ENCODE measurements at regions not wholly inside any gene's neighbourhood (a gene's known extent, or its start where the extent isn't known, plus 50 kb on each side); places are given as distances from the start of the nearest gene placed in this dataset.

DNA sequence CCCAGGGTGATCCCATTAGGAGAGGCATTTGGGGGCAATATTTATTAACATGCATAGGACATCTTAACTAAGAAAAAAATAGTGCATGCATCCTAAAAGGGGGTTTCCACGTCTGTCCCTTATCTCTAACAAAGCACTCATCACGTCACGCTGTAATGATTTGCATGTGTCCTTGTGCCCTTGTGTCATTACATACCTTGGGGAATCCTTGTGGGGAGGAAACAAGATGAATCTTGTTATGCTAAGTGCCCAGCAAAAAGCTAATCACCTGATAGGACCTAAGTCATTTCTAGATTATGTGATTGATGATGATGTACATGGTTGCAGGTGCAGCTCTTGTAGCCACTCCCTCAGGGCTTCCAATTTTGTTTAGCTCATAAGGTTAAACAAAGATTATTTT is 250.9 kb downstream of the FBXO15 start:
- DNase-seq (peak; percentile 18), ATAC-seq (ENCODE audit: low read depth in 2 of 2) (peak; percentile 80 to 81)
- H3K4me3 Mint-ChIP-seq: no peak overlapping the region
- no peaks in the 10 kb centered on the region for H3K4me1 Mint-ChIP-seq
- no peaks in the 10 kb centered on the region for H3K36me3 Mint-ChIP-seq
- H3K27ac Mint-ChIP-seq: peak overlapping the region in 3 of 6 donors; percentile 8 to 87 (median 51)
- no peaks in the 10 kb centered on the region for H3K9me3 Mint-ChIP-seq
- H3K27me3 Mint-ChIP-seq: peaks cover 0 to 15% (median 5%) of the 10 kb centered on the region in 3 donors

DNA sequence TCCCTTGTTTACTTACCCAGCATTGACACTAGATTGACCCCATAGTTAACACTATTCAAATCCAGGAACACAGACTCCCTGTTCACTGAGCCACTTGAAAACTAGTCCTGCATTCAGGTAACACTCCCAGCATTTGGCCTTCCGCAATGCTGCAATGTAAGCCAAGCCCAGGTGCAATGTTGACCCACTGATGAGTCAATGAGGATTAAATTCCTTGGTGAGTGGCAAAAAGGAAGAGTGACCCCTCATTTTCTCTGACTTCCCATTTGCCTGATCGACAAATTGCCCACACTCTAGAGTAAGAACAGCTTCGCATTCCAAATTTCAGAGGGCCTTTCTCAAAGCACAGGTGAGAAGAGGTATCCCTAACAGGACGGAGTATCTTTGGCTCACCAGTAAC is 251.9 kb downstream of the FBXO15 start:
- Mint-ChIP-seq H3K9me3 (no peaks in the 10 kb centered on the region), H3K27ac (peak overlapping the region in 4 of 6 donors; percentile 8 to 87 (median 36)), H3K4me1 (no peaks in the 10 kb centered on the region), H3K4me3 (no peak overlapping the region), H3K27me3 (peaks cover 1 to 9% (median 4%) of the 10 kb centered on the region in 3 donors), H3K36me3 (no peaks in the 10 kb centered on the region)
- no peak for DNase-seq
- ATAC-seq (ENCODE audit: low read depth in 2 of 2): no peak

DNA sequence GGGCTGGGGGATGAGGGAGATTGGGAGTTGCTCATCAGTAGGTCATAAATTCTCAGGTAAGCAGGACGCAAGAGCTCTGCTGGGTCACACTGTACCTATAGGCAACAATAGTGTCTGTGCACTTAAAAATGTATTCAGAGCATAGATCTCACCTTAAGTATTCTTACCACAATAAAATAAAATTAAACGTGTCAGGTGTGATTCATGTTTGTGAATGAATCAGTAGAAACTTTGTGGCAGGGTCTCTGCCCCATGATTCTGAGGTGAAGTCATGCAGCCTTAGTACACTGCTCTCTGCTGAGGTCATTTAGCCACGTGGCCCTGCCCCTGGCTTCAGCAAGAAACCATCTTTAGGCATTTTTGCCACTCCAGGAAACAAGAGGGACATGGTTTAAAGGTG is 253.8 kb downstream of the FBXO15 start:
- Mint-ChIP-seq H3K27ac (peak overlapping the region in 3 of 6 donors; percentile 8 to 18 (median 8)), H3K36me3 (no peaks in the 10 kb centered on the region), H3K9me3 (no peaks in the 10 kb centered on the region), H3K27me3 (peaks cover 0 to 6% (median 5%) of the 10 kb centered on the region in 3 donors), H3K4me1 (no peaks in the 10 kb centered on the region), H3K4me3 (no peak overlapping the region)
- ATAC-seq (ENCODE audit: low read depth in 2 of 2) (no peak), DNase-seq (no peak)

DNA sequence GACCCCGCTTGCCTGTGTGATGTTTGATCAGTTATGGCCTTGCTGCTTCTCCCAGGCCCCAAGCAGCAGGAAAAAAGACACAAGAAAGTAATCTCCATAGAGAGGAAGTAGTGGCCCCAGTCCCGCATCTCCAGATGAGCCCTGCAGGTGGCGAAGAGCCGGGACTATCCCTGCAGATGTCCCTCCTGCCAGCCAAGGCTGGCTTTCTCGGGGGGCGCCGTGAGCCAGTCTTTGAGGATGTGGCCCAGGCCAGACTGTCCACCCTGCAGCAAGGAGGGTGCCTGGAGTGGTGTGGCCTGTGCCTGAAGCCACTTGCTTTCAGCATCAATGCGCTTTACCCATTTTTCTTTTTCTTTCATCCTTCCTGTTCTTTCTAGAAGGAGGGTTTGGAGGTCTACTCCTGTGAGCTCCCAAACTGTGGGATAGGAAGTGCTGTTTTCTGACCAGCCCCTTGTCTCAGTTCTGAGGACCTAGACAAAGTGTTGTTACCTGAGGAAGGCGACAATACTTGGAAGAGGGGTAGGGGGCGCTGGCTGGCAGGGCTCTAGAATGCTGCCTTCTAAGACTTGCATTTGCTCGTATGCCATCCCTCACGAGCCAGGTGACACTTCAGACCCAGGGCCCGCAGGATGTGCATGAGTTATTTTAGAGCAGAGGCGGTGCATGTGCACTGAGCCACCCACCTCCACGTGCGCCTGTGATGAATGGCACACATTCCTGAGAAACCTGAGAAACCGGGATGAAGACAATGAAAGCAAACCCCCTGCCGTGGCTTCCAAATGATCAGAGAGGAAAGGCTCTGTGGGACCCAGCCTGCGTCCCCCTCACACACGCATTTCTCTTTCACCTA is 255.8 kb downstream of the FBXO15 start:
- no peaks in the 10 kb centered on the region for H3K36me3 Mint-ChIP-seq
- no peak overlapping the region for H3K27ac Mint-ChIP-seq
- H3K4me3 Mint-ChIP-seq: no peak overlapping the region
- peaks cover 0 to 6% (median 0%) of the 10 kb centered on the region in 3 donors for H3K27me3 Mint-ChIP-seq
- no peaks in the 10 kb centered on the region for H3K9me3 Mint-ChIP-seq
- H3K4me1 Mint-ChIP-seq: no peaks in the 10 kb centered on the region
- DNase-seq (no peak), ATAC-seq (ENCODE audit: low read depth in 2 of 2) (no peak)

DNA sequence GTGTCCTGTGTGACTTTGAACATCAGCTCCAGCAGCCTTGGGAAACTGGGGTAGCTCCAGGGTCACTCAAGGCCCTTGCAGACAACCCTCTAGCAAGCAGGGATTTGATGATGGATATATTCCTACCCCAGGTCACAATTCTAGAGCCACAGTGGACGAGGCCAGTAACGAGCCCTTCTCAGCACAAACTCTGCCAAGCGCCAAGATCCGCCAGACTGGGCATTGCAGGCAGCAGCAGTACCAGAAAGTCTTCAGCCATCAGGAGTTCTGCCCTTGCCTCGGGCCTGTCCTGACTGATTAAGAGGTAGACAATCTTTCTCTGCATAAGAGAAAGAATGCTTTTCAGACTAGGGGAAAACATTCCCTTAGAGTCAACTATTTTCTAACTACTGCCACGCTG is 259.1 kb downstream of the FBXO15 start:
- peaks cover 0 to 6% (median 0%) of the 10 kb centered on the region in 3 donors for H3K27me3 Mint-ChIP-seq
- no peak overlapping the region for H3K27ac Mint-ChIP-seq
- H3K4me3 Mint-ChIP-seq: no peak overlapping the region
- H3K4me1 Mint-ChIP-seq: no peaks in the 10 kb centered on the region
- ATAC-seq (ENCODE audit: low read depth in 2 of 2) (no peak), DNase-seq (no peak)
- H3K9me3 Mint-ChIP-seq: no peaks in the 10 kb centered on the region
- no peaks in the 10 kb centered on the region for H3K36me3 Mint-ChIP-seq

DNA sequence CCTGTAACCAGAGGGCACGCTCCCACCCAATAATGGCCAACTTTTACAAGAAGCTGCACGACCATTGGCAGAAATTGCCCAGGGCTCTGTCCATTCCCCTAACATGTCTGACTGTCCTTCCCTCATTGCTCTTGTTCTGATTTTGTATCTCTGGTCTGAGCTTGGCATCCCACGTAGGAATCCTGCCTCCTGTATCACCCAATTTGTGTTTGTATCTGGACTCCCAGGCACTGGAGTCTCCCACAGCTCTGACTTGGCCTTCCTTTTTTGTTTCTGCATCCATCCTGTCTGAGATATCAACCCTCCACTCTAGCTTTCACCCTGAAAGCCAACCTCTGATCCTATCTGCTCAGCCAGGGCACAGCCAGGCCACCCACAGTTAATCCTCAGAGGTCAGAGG is 259.8 kb downstream of the FBXO15 start:
- Mint-ChIP-seq H3K36me3 (no peaks in the 10 kb centered on the region), H3K27me3 (peaks cover 0 to 6% (median 0%) of the 10 kb centered on the region in 3 donors), H3K4me3 (no peak overlapping the region), H3K27ac (no peak overlapping the region), H3K4me1 (no peaks in the 10 kb centered on the region), H3K9me3 (no peaks in the 10 kb centered on the region)
- DNase-seq: no peak
- no peak for ATAC-seq (ENCODE audit: low read depth in 2 of 2)

DNA sequence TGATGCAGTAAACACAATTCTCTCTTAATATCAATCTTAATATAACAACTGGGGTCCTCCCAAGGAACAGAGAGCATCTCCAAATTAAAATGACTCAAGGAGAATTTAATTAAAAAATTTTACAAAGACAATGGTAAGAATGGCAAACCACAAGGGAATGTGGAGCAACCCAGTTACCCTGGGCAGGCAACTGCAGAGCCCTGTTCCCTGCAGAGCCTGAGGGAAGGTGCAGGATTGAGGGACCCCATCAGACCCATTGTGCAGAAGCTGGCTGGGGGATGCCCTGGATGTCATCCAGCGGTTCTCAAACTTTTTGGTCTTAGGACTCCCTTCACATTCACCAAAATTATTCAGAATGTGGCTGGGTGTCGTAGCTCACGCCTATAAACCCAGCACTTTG is 262.8 kb downstream of the FBXO15 start:
- Mint-ChIP-seq H3K27ac (no peak overlapping the region), H3K27me3 (no peaks in the 10 kb centered on the region), H3K4me3 (no peak overlapping the region), H3K9me3 (peaks cover 0 to 5% (median 0%) of the 10 kb centered on the region in 7 donors), H3K4me1 (no peaks in the 10 kb centered on the region), H3K36me3 (no peaks in the 10 kb centered on the region)
- ATAC-seq (ENCODE audit: low read depth in 2 of 2): no peak
- no peak for DNase-seq

DNA sequence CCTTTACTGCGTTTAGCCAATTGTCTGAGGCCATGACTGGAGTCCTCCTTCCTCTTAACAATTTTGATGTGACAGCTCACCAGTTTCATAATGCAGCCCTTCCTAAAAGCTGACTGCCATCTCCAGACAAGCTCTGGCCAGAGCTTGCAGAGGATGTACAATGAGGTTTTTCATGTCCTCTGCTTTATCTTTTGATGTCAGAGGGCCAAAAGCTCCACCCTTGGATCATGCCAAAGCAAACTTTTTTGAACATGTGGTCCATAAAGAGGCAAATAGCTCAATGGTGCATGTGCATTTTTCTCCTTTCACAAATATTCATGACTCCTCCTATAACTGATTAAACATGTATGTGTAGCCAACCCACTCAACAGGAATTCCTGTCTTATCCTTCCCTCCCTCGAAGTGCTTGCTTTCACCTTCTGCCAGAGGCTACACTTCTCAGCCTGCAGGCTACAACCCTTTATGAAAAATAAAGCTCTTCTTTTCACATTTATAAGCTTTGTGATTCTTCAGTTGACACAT is 266.2 kb downstream of the FBXO15 start:
- no peak for DNase-seq
- H3K4me3 Mint-ChIP-seq: no peak overlapping the region
- H3K36me3 Mint-ChIP-seq: no peaks in the 10 kb centered on the region
- H3K27ac Mint-ChIP-seq: no peak overlapping the region
- H3K9me3 Mint-ChIP-seq: peaks cover 0 to 5% (median 0%) of the 10 kb centered on the region in 7 donors
- no peaks in the 10 kb centered on the region for H3K27me3 Mint-ChIP-seq
- no peaks in the 10 kb centered on the region for H3K4me1 Mint-ChIP-seq
- no peak for ATAC-seq (ENCODE audit: low read depth in 2 of 2)

DNA sequence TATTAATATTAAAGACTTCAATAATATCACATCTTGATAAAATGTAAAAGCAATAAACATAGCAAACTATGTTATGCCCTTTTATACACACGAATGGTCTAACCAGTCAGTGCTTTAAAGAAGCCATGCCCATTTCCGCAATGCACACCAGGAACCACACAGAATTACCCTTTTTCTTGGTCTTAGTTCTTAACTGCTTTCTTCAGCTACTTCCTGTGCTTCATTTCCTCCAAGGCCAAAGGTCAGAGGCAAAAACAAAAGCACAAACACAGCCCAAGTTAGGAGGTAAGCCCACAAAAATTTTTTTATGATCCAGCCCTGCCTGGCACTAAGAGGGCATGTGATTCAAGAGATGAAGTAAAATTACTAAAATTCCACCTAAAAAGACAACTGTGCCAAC is 267.2 kb downstream of the FBXO15 start:
- no peaks in the 10 kb centered on the region for H3K36me3 Mint-ChIP-seq
- H3K27ac Mint-ChIP-seq: no peak overlapping the region
- H3K4me1 Mint-ChIP-seq: no peaks in the 10 kb centered on the region
- no peaks in the 10 kb centered on the region for H3K27me3 Mint-ChIP-seq
- peaks cover 0 to 5% (median 0%) of the 10 kb centered on the region in 7 donors for H3K9me3 Mint-ChIP-seq
- ATAC-seq (ENCODE audit: low read depth in 2 of 2) (no peak), DNase-seq (no peak)
- H3K4me3 Mint-ChIP-seq: no peak overlapping the region

DNA sequence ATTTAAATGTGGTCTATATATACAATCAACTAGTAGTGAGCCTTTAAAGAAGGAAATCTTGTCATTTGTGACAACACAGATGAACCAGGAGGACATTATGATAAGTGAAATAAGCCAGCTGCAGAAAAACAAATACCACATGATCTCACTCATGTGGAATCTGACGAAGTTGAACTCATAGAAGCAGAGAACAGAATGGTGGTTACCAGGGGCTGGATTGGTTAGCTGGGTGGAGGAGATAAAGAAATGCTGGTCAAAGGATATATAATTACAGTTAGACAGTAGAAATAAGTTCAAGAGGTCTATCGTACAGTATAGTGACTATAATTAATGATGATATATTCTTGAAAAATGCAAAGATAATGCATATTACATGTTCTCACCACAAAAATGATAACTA is 267.9 kb downstream of the FBXO15 start:
- Mint-ChIP-seq H3K36me3 (no peaks in the 10 kb centered on the region), H3K9me3 (peaks cover 0 to 5% (median 0%) of the 10 kb centered on the region in 7 donors), H3K27me3 (no peaks in the 10 kb centered on the region), H3K4me1 (no peaks in the 10 kb centered on the region), H3K4me3 (no peak overlapping the region), H3K27ac (no peak overlapping the region)
- ATAC-seq (ENCODE audit: low read depth in 2 of 2) (no peak), DNase-seq (no peak)

DNA sequence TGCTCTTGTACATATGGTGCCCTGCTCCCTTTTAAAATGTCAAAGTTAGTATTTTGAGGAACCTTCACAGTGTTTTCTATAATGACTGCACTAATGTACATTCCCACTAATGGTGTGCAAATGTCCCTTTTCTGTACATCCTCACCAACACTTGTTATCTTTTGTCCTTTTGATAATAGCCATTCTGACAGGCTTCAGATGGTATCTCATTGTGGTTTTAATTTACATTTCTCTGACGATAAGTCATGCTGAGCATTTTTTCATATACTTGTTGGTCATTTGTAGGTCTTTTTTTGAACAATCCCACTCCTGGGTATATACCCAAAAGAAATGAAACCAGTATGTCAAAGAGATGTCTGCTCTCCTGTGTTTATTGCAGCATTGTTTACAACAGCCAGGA is 268.3 kb downstream of the FBXO15 start:
- no peak for ATAC-seq (ENCODE audit: low read depth in 2 of 2)
- Mint-ChIP-seq H3K4me3 (no peak overlapping the region), H3K36me3 (no peaks in the 10 kb centered on the region), H3K27ac (no peak overlapping the region), H3K4me1 (no peaks in the 10 kb centered on the region), H3K27me3 (no peaks in the 10 kb centered on the region), H3K9me3 (peaks cover 0 to 5% (median 0%) of the 10 kb centered on the region in 7 donors)
- no peak for DNase-seq

DNA sequence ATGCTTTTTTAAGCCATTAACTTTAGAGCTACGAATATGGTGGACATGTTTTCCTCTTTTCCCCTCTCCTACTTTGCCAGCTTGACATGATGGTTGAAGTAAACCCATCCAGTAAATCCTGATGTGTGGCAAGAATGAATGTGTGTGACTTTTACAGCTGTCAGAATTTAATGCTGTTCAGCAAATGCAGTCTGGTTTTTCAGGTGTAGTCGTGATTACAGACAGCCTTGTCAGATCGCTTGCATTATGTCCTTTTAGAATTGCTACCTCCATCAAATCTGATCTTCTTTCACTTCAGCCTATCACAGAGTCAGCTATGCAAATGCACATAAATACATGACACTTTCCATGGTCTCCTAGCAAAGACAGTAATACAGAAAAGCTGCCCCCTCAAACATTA is 278.5 kb downstream of the FBXO15 start:
- Mint-ChIP-seq H3K27ac (no peak overlapping the region), H3K27me3 (peaks cover 0 to 11% (median 4%) of the 10 kb centered on the region in 3 donors), H3K4me1 (no peaks in the 10 kb centered on the region), H3K36me3 (no peaks in the 10 kb centered on the region), H3K4me3 (no peak overlapping the region), H3K9me3 (peaks cover 0 to 3% (median 0%) of the 10 kb centered on the region in 7 donors)
- ATAC-seq (ENCODE audit: low read depth in 2 of 2) (no peak), DNase-seq (no peak)

DNA sequence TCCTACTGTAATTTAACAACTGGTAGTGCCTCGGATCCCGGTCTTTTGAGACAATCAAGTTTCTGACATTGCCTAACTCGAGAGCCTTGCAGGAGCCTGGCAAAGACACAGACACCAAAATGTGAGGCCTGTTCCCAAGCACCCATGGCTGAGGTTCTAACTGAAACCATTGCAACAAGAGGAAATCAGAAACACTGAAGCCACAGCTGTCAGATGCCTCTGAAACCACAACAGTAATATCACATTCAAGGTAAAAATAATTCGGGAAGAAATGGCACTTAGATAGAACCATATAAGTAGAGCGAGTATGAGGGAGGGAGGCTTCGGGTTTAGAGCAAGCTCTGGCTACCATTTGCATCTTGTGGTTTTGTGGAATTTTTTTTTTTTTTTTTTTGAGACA is 285.9 kb downstream of the FBXO15 start:
- Mint-ChIP-seq H3K27me3 (peaks cover 0 to 6% (median 3%) of the 10 kb centered on the region in 3 donors), H3K27ac (no peak overlapping the region)

DNA sequence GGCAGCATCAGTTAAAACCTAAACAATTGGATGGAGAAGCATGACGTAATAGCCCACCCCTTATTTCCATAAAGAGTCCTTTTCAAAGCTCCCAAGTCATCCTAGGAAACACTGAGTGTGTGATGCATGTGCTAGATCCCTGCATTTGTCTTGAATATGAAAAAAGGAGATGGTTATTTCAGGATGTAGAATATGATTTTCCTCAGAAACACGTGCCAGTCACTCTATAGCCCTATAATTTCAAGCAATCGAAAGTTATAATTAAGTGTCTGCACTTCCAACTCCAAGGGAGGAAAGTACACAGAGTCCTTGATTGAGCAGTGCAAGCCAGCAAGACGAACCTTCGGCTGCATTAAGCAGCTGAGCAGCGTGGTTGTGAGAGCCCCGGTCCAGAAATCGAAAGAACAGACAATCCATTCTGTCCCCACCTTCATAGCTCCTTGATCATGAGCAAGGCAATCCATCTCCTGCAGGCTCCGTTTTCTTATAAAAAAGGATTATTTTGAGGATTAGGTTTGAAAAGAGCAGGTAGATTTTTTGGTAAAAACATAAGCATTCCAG is 287.7 kb downstream of the FBXO15 start:
- H3K36me3 Mint-ChIP-seq: no peaks in the 10 kb centered on the region
- no peak for DNase-seq
- peaks cover 0 to 3% (median 3%) of the 10 kb centered on the region in 3 donors for H3K27me3 Mint-ChIP-seq
- peaks cover 0 to 2% (median 0%) of the 10 kb centered on the region in 7 donors for H3K9me3 Mint-ChIP-seq
- H3K27ac Mint-ChIP-seq: no peak overlapping the region
- H3K4me1 Mint-ChIP-seq: no peaks in the 10 kb centered on the region
- ATAC-seq (ENCODE audit: low read depth in 2 of 2): no peak
- no peak overlapping the region for H3K4me3 Mint-ChIP-seq

More for the DNA sequence above, 285.9 kb downstream of the FBXO15 start:
- DNase-seq (no peak), ATAC-seq (ENCODE audit: low read depth in 2 of 2) (no peak)
- Mint-ChIP-seq H3K4me1 (no peaks in the 10 kb centered on the region), H3K9me3 (peaks cover 0 to 3% (median 0%) of the 10 kb centered on the region in 7 donors), H3K36me3 (no peaks in the 10 kb centered on the region), H3K4me3 (no peak overlapping the region)
